ENCODE measurements at regions not wholly inside any gene's neighbourhood (a gene's known extent, or its start where the extent isn't known, plus 50 kb on each side); places are given as distances from the start of the nearest gene placed in this dataset.

- DNase-seq = no peak
Measured at GRCh38 chr4:13316354-13316753, 167.8 kb downstream of the RAB28 start.

- no peak for DNase-seq
Measured at GRCh38 chr4:13313856-13314255, 170.3 kb downstream of the RAB28 start.

GRCh38 chr4:13312264-13312663 is 171.9 kb downstream of the RAB28 start:
- DNase-seq = no peak

GRCh38 chr4:13309751-13310150 is 174.4 kb downstream of the RAB28 start:
- no peak for DNase-seq

- no peak for DNase-seq
Measured at GRCh38 chr4:13306356-13306755, 177.8 kb downstream of the RAB28 start.

GRCh38 chr4:13302876-13303275 is 181.3 kb downstream of the RAB28 start:
- no peak for DNase-seq

- DNase-seq = no peak
Measured at GRCh38 chr4:13299343-13299742, 184.8 kb downstream of the RAB28 start.

- no peak for DNase-seq
Measured at GRCh38 chr4:13298655-13299054, 185.5 kb downstream of the RAB28 start.

- DNase-seq = no peak
Measured at GRCh38 chr4:13296986-13297385, 187.2 kb downstream of the RAB28 start.

GRCh38 chr4:13294961-13295605 is 189.1 kb downstream of the RAB28 start:
- DNase-seq = no peak

- no peak for DNase-seq
Measured at GRCh38 chr4:13292372-13292771, 191.8 kb downstream of the RAB28 start.

GRCh38 chr4:13289391-13289790 is 194.7 kb downstream of the RAB28 start:
- no peak for DNase-seq

GRCh38 chr4:13285336-13285735 is 198.8 kb downstream of the RAB28 start:
- no peak for DNase-seq

- DNase-seq = no peak
Measured at GRCh38 chr4:13284932-13285331, 199.2 kb downstream of the RAB28 start.

GRCh38 chr4:13276357-13276756 is 207.8 kb downstream of the RAB28 start:
- DNase-seq = no peak

GRCh38 chr4:13268703-13269102 is 215.4 kb downstream of the RAB28 start:
- no peak for DNase-seq

GRCh38 chr4:13268165-13268564 is 216.0 kb downstream of the RAB28 start:
- no peak for DNase-seq

- no peak for DNase-seq
Measured at GRCh38 chr4:13267091-13267490, 217.0 kb downstream of the RAB28 start.

- no peak for DNase-seq
Measured at GRCh38 chr4:13266687-13267086, 217.5 kb downstream of the RAB28 start.

GRCh38 chr4:13263967-13264525 is 220.1 kb downstream of the RAB28 start:
- no peak for DNase-seq

GRCh38 chr4:13262816-13263215 is 221.3 kb downstream of the RAB28 start:
- no peak for DNase-seq

- DNase-seq = no peak
Measured at GRCh38 chr4:13261486-13262257, 222.5 kb downstream of the RAB28 start.

GRCh38 chr4:13260513-13260912 is 223.6 kb downstream of the RAB28 start:
- DNase-seq = no peak

- DNase-seq = no peak
Measured at GRCh38 chr4:13250263-13250662, 233.9 kb downstream of the RAB28 start.

Measured in NCI-H187 treated with DMSO at 0.1 percent for 48 hours (cell line).